HEK293 (cell line): ENCODE measurements at regions not wholly inside any gene's neighbourhood (a gene's known extent, or its start where the extent isn't known, plus 50 kb on each side); places are given as distances from the start of the nearest gene placed in this dataset.

Experiments
- CTCF ChIP-seq: fragments of 450-650 bp; formaldehyde crosslinking; IDR thresholded peaks from 2 replicates; pipeline ENCODE4 v1.5.1; 2016; ENCODE audit warnings: missing biosample characterization, missing genetic modification characterization
- GFI1B ChIP-seq: fragments of 450-650 bp; formaldehyde crosslinking; IDR thresholded peaks from 2 replicates; pipeline ENCODE4 v1.5.1; 2016; ENCODE audit warnings: missing biosample characterization, missing genetic modification characterization
- PBX3 ChIP-seq: sonication (generic); formaldehyde crosslinking; IDR thresholded peaks from 2 replicates; pipeline ENCODE4 v1.8.1; 2022; ENCODE audit warnings: mild to moderate bottlenecking, moderate library complexity, missing genetic modification reagents
- SALL2 ChIP-seq: fragments of 450-650 bp; formaldehyde crosslinking; IDR thresholded peaks from 2 replicates; pipeline ENCODE4 v1.5.0; 2017; ENCODE audit warnings: missing biosample characterization, mild to moderate bottlenecking, missing genetic modification characterization, borderline replicate concordance
- SETDB1 ChIP-seq: IDR thresholded peaks from one replicate; pipeline ENCODE4 v1.6.1; 2017; ENCODE audit warnings: mild to moderate bottlenecking, low read length, moderate library complexity, mixed read lengths; ENCODE audit not compliant: insufficient read length
- ZBTB11 ChIP-seq: fragments of 450-650 bp; formaldehyde crosslinking; conservative IDR thresholded peaks from 2 replicates; pipeline ENCODE4 v1.5.1; 2016; ENCODE audit warnings: low read depth, missing biosample characterization, missing genetic modification characterization
- ZBTB8A ChIP-seq: fragments of 450-650 bp; formaldehyde crosslinking; IDR thresholded peaks from 2 replicates; pipeline ENCODE4 v1.5.1; 2016; ENCODE audit warnings: missing biosample characterization, missing genetic modification characterization
- ZNF138 ChIP-seq: fragments of 450-650 bp; formaldehyde crosslinking; IDR thresholded peaks from 2 replicates; pipeline ENCODE4 v1.5.1; 2016; ENCODE audit warnings: missing biosample characterization, missing genetic modification characterization, borderline replicate concordance
- ZNF24 ChIP-seq: fragments of 450-650 bp; formaldehyde crosslinking; IDR thresholded peaks from 2 replicates; pipeline ENCODE4 v1.5.1; 2016; ENCODE audit warnings: missing biosample characterization, missing genetic modification characterization
- ZNF501 ChIP-seq: fragments of 450-650 bp; formaldehyde crosslinking; IDR thresholded peaks from 2 replicates; pipeline ENCODE4 v1.5.1; 2016; ENCODE audit warnings: missing biosample characterization, missing genetic modification characterization
- ZSCAN18 ChIP-seq: fragments of 450-650 bp; formaldehyde crosslinking; IDR thresholded peaks from 2 replicates; pipeline ENCODE4 v1.5.1; 2016; ENCODE audit warnings: missing biosample characterization, missing genetic modification characterization
- ZSCAN5A ChIP-seq: fragments of 450-650 bp; formaldehyde crosslinking; IDR thresholded peaks from 2 replicates; pipeline ENCODE4 v1.5.1; 2016; ENCODE audit warnings: missing biosample characterization, missing genetic modification characterization

- TF ChIP-seq CTCF (tag by site-specific recombination) (no peak), ZSCAN18 (tag by site-specific recombination) (no peak), SETDB1 (no peak), PBX3 (CRISPR knock-in tag) (no peak), ZNF24 (tag by site-specific recombination) (no peak), ZNF138 (tag by site-specific recombination) (no peak), GFI1B (tag by site-specific recombination) (no peak), ZNF501 (tag by site-specific recombination) (no peak), ZBTB8A (tag by site-specific recombination) (no peak), ZSCAN5A (tag by site-specific recombination) (no peak), ZBTB11 (no peak), SALL2 (tag by site-specific recombination) (no peak)
These were observed 57.1 kb upstream of the ICA1 start for GRCh38 chr7:8319115-8319514.
